Skin epidermis (tissue), 12 donors: ENCODE measurements at regions not wholly inside any gene's neighbourhood (a gene's known extent, or its start where the extent isn't known, plus 50 kb on each side); places are given as distances from the start of the nearest gene placed in this dataset.
A peak's percentile ranks its signal among the peaks of the same experiment; 100 is the strongest.
"Not testable (repeated sequence)": the region's sequence is repeated elsewhere in the genome, so short reads cannot be mapped to it uniquely, and the experiment has no call there.

Experiments
- H3K27ac ChIP-seq, 21 experiments: fragments of 200-600 bp; sonication (generic) in 11 of 21; one replicate each; pipeline ENCODE4 v1.5.0; 2020; ENCODE audit warnings: mild to moderate bottlenecking in 3 of 21, inconsistent platforms in 2 of 21, moderate library complexity in 2 of 21
- H3K4me3 ChIP-seq, 7 experiments: fragments of 200-600 bp; sonication (generic) in 2 of 7; one replicate each; pipeline ENCODE4 v1.5.0; 2020; ENCODE audit warnings: inconsistent platforms in 2 of 7, mild to moderate bottlenecking in 2 of 7, moderate library complexity in 1 of 7

GRCh38 chr5:50501491-50502228, 60.6 kb upstream of the EMB start:
- Histone ChIP-seq H3K4me3 (no peak overlapping the region), H3K27ac (peak overlapping the region in 1 of 21 experiments; percentile 32)

- not testable (repeated sequence) for H3K27ac ChIP-seq, H3K4me3 ChIP-seq
Observed at GRCh38 chr5:50513028-50513457, 72.0 kb upstream of the EMB start.

GRCh38 chr5:50521060-50521459, 80.0 kb upstream of the EMB start:
- not testable (repeated sequence) for H3K27ac ChIP-seq, H3K4me3 ChIP-seq

GRCh38 chr5:50527514-50528060, 86.5 kb upstream of the EMB start:
- H3K4me3 ChIP-seq, H3K27ac ChIP-seq: not testable (repeated sequence)

GRCh38 chr5:50535393-50535792, 94.3 kb upstream of the EMB start:
- Histone ChIP-seq H3K27ac (no peak overlapping the region), H3K4me3 (no peak overlapping the region)

GRCh38 chr5:50537534-50537933, 96.4 kb upstream of the EMB start:
- not testable (repeated sequence) for H3K27ac ChIP-seq, H3K4me3 ChIP-seq

GRCh38 chr5:50547303-50547702, 106.2 kb upstream of the EMB start:
- Histone ChIP-seq H3K27ac (no peak overlapping the region), H3K4me3 (no peak overlapping the region)

- H3K27ac ChIP-seq, result no peak overlapping the region
- H3K4me3 ChIP-seq, result no peak overlapping the region
Observed at GRCh38 chr5:50550267-50550666, 109.2 kb upstream of the EMB start.

GRCh38 chr5:50550993-50551392, 109.9 kb upstream of the EMB start:
- Histone ChIP-seq H3K4me3 (no peak overlapping the region), H3K27ac (no peak overlapping the region)

GRCh38 chr5:50553560-50553984, 112.5 kb upstream of the EMB start:
- no peak overlapping the region for H3K4me3 ChIP-seq
- H3K27ac ChIP-seq, result peak overlapping the region in 1 of 21 experiments; percentile 27

GRCh38 chr5:50558640-50559039, 107.8 kb upstream of the PARP8 start:
- not testable (repeated sequence) for H3K4me3 ChIP-seq, H3K27ac ChIP-seq

- Histone ChIP-seq H3K4me3 (no peak overlapping the region), H3K27ac (no peak overlapping the region)
Observed at GRCh38 chr5:50559955-50560354, 106.5 kb upstream of the PARP8 start.

- Histone ChIP-seq H3K27ac (no peak overlapping the region), H3K4me3 (no peak overlapping the region)
Observed at GRCh38 chr5:50562694-50563093, 103.7 kb upstream of the PARP8 start.

GRCh38 chr5:50564079-50564478, 102.4 kb upstream of the PARP8 start:
- peak overlapping the region in 1 of 21 experiments; percentile 52 for H3K27ac ChIP-seq
- H3K4me3 ChIP-seq, result no peak overlapping the region

- H3K4me3 ChIP-seq, result no peak overlapping the region
- peak overlapping the region in 1 of 21 experiments; percentile 52 for H3K27ac ChIP-seq
Observed at GRCh38 chr5:50564558-50564957, 101.9 kb upstream of the PARP8 start.

GRCh38 chr5:50574121-50574520, 92.3 kb upstream of the PARP8 start:
- no peak overlapping the region for H3K4me3 ChIP-seq
- H3K27ac ChIP-seq, result no peak overlapping the region

- Histone ChIP-seq H3K4me3 (no peak overlapping the region), H3K27ac (no peak overlapping the region)
Observed at GRCh38 chr5:50575740-50576139, 90.7 kb upstream of the PARP8 start.

- Histone ChIP-seq H3K27ac (no peak overlapping the region), H3K4me3 (no peak overlapping the region)
Observed at GRCh38 chr5:50576265-50576664, 90.2 kb upstream of the PARP8 start.

- Histone ChIP-seq H3K4me3 (no peak overlapping the region), H3K27ac (no peak overlapping the region)
Observed at GRCh38 chr5:50576686-50577256, 89.7 kb upstream of the PARP8 start.

- H3K27ac ChIP-seq, result no peak overlapping the region
- no peak overlapping the region for H3K4me3 ChIP-seq
Observed at GRCh38 chr5:50580506-50580905, 85.9 kb upstream of the PARP8 start.

- H3K4me3 ChIP-seq, H3K27ac ChIP-seq: not testable (repeated sequence)
Observed at GRCh38 chr5:50581845-50582244, 84.6 kb upstream of the PARP8 start.
